Amniotic epithelial cell (primary cell): ENCODE measurements at regions not wholly inside any gene's neighbourhood (a gene's known extent, or its start where the extent isn't known, plus 50 kb on each side); places are given as distances from the start of the nearest gene placed in this dataset.

Experiments
- DNase-seq: peaks from one replicate; pipeline ENCODE4 v3.0.0-alpha.2; 2010; ENCODE audit warnings: low read depth

GRCh38 chr5:10073441-10074104 lies 176.1 kb downstream of the ATPSCKMT start:
- no peak for DNase-seq

- DNase-seq: no peak
Observed at GRCh38 chr5:10069637-10070313, 179.9 kb downstream of the ATPSCKMT start.

- DNase-seq: no peak
Observed at GRCh38 chr5:10065428-10066000, 184.2 kb downstream of the ATPSCKMT start.

- no peak for DNase-seq
Observed at GRCh38 chr5:10064546-10065195, 185.0 kb downstream of the ATPSCKMT start.

DNA sequence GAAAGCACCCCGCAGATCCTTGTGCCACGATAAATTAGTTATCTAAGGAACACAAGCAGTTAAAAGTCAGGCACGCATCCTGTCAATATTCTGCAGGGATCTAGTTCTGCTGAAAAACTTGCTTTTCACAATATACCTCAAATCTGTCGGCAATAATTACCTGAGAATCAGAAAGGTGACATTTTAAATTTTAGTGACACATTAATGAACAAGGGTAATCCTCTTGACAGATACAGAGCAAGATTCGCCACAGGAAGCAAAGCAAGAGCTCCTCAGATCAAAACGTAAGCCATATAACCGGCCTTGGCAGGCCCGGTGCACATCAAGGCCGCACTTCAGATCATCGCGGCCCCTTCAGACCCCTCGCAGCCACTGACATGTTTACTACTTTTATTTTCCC lies 185.7 kb downstream of the ATPSCKMT start:
- no peak for DNase-seq

GRCh38 chr5:10059980-10060379 lies 189.7 kb downstream of the ATPSCKMT start:
- no peak for DNase-seq

GRCh38 chr5:10059556-10059955 lies 190.1 kb downstream of the ATPSCKMT start:
- DNase-seq: no peak

DNA sequence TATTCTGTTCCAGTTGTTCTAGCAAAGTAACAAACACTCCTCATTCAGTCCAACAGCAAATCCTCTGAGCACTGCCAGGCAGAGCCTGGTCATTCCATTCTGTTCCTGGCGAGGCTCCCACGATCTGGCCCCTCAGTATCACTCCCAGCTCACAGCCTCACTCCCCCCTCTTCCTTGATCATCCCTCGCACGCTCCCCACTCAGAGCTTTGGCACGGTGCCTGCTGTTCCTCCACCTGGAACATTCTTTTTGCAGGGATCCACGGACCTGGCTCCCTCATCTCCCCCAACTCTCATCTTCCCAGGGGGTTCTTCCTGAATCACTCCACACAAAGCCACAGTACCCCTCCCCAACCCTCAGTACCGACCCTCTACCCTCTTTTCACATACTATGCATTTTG lies 192.3 kb downstream of the ATPSCKMT start:
- no peak for DNase-seq

GRCh38 chr5:10056228-10056760 lies 193.4 kb downstream of the ATPSCKMT start:
- no peak for DNase-seq

DNA sequence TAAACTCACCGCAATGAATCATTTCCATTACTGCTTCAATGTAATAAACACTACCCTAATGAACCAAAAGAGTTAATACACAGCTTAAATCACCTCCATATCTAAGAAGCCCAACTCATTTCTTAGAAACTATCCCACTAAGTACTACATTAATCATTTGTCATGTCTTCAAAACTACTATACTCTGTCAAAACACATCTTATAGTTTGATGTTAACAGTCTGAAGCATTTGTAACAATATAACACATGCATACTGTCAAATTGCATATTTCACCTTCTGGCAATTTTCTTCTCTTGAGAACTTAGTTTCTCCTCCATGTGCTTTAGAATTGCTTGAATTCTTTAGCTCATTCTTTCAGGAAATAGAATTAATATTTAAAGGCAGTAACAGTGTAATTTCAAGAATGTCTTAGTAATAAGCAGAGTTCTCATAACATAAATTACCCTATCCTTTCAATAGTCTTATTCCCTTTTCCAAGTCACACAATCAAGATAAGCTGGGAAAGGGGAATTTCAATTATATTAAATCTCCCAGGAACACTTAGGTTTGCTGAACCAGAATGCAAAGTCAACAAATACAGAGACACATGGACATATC lies 199.7 kb downstream of the ATPSCKMT start:
- DNase-seq: no peak

- peak; percentile 5 for DNase-seq
Observed at GRCh38 chr5:10046676-10047075, 203.0 kb downstream of the ATPSCKMT start.

DNA sequence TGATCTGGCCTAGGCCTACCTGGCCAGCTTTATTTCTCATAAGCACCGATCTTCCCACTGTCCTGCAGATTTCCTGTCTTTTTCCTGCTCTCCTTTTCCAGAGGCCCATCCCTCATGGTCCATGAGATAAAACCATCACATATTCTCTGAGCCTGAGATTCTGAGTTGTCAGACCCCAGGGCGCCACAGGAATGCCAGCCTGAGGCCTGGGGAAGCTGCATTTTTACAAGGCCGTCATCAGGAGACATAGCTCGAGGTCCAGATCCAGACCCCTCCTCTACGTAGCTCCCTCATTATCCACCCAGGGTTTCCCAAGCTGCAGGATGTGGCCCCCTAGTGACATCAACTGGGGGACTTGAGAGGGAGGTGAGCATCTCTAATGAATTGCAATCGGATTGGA lies 204.3 kb downstream of the ATPSCKMT start:
- DNase-seq: no peak

DNA sequence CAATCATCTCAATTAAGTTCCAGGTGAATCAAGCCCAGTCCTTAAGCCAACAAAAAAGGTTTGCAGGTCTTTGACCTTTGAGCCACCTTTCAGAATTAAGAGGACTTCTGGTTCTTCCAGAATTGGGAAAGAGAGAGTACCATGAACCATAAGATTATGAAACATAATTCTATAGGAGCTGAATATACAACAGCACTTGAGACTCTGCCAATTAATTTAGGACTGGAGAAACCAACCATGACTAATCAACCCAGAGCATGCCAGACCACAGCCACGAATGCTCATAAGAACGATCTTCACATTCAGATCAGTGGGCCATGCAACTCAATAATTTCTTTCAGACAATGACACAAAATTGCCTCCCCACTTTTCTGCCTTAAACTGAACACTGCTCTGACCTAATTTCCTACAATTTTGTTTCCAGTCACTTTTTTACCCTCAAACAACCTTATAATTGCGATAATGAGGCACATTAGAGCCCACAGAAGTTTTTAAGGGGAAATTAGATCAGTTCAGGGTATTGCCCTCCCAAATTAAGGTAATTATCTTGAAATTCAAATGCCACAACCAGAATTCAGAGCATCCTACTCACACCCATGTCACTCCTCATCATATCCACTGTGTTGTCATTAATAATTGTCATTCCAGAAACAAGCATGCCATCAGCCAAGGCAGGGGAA lies 213.4 kb downstream of the ATPSCKMT start:
- DNase-seq: peak; percentile 58

DNA sequence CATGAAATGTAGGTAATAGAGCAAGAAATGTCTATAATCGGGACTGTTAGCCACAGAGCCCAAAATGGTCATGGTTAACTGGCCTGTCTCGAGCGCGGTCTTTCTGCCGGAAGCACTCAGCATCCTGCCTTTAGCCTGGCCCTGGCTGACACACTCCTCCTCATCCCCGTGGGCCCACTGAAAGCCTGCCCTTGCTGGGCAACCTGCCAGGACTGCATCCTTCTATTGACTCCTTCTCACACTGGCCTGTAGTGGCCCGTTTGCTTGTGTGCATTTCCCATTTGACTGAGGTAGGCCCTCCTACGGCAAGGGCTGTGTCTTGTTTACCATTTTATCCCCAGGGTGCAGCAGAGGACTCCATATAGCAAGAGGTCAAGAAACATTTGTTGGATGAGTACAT lies 215.7 kb downstream of the ATPSCKMT start:
- no peak for DNase-seq

DNA sequence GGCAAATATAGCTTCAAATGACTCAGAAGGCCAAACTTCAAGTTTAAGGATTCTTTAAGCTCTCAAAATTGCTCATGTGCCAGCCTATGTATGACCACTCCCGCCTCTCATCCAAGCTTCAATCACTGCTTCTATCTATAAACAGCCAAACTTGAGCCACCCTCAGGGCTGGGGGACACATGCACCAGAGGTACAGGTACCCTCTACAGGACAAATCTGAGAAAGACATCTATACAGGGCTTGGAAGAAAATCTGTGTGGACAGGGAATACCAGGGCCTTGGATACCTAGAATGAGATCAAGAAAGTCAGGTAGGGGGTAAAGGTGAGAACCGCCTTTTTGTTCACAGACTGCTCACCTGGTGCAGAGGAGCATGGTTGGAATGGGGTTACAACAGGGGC lies 217.9 kb downstream of the ATPSCKMT start:
- DNase-seq: no peak

GRCh38 chr5:10030219-10030831 lies 219.4 kb downstream of the ATPSCKMT start:
- peak; percentile 63 for DNase-seq

DNA sequence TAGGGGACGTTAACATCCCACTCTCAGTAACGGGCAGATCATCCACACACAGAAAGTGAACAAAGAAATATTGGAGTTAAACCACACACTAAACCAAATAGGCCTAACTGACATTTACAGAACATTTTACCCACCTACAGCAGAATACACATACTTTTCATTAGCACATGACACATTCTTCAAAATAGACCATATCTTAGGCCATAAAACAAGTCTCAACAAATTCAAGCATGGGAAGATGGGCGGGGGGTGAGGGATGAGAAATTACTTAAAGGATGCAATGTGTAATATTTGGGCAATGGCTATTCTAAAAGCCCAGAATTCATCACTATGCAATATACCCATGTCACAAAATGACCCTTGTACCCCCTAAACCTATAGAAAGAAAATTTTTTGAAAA lies 226.2 kb downstream of the ATPSCKMT start:
- DNase-seq: no peak

DNA sequence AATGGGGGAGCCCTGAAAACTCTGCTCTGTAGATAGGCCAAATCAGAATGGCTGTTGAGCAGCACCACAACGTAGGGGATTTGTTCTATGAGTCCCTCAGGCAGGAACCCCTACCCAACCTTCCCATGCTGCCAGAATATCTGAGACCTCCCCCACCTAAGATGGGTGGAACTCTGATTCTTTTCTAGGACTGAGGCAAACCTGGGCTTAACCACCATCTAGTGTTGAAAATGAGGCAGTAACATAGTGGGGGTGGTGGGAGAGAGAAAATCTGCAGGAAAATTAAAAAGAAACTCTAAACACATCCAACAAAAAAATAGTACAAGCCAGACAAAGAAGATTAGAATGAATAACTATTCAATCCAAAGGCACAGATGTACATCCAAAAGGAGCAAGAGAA lies 228.4 kb downstream of the ATPSCKMT start:
- DNase-seq: no peak

DNA sequence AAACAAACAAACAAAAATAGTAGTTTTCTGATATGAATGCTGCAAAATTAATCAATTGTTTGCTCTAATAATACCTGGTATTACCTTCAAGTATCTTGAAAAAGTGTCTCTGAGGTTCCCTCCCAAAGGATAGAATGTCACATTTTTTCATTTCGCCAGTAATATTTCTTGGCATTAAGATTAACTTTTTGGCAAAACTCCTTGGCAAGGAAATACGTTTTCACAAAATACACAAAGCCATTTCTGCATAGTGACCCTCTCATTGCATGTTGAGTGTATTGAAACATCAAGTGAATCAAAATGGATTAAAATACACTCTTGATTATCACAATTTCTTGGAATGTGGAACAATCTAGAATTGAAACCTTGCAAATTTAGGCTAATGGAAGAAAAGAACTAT lies 230.5 kb downstream of the ATPSCKMT start:
- no peak for DNase-seq

DNA sequence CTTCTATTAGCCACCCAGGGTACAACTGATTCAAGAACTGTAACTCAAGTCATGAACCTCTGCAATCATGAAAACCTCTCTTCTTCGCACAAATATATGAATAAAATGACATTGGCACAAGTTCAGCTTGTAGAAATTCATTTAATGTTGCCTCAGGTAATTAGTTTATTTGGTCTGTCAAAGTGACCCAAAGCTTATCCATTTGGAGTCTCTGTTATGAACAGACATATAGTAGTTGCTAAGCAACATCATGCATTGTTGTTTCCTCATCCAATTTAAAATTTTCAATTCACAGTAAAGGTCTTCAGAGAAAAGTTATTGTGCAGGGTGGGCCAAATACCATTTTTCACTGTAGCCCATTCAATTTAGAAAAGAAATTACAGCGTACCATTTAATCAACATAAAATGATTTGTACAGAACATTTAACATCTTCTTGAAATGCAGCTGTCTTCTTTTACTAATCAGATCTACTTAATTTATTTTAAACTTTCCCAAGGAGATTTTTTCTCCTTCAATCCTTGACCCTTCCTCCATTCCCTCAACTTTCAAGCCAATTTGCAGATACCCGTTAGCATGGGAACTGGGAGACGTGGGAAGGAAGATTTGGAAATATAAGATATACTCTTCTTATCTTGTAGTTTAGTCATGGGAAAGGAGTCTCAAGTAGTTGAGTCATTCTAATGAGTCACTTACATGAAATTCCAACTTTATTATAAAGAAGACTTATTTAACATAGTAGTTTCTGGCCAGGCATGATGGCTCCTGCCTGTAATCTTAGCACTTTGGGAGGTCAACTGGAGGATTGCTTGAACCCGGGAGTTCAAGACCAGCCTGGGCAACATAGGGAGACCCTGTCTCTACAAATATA lies 231.3 kb downstream of the ATPSCKMT start:
- peak; percentile 97 for DNase-seq
